ENCODE measurements at regions not wholly inside any gene's neighbourhood (a gene's known extent, or its start where the extent isn't known, plus 50 kb on each side); places are given as distances from the start of the nearest gene placed in this dataset.
"Not testable (repeated sequence)": the region's sequence is repeated elsewhere in the genome, so short reads cannot be mapped to it uniquely, and the experiment has no call there.

DNA sequence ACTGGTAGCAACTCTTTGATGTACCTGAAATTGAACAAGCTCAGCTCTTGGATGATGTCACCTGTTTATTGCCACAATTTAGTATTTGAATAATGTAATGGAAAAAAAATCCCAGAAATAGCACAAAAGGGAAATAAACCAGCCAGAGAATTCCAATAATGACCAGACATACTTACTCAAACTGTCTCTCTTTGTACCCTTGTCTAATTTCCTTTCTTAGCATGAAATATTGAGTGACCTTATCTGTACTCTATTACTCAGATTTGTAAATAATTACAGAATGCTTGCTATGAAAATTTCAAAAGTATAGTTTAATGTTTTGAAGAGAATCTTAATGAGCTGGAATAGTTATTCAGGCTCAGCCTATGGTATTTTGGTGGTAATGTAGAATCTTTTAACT lies 555.4 kb upstream of the SGO1 start:
- H3K36me3 ChIP-seq (ENCODE audit: control insufficient read depth, insufficient read depth, low read length) = no peaks in the 10 kb centered on the region

DNA sequence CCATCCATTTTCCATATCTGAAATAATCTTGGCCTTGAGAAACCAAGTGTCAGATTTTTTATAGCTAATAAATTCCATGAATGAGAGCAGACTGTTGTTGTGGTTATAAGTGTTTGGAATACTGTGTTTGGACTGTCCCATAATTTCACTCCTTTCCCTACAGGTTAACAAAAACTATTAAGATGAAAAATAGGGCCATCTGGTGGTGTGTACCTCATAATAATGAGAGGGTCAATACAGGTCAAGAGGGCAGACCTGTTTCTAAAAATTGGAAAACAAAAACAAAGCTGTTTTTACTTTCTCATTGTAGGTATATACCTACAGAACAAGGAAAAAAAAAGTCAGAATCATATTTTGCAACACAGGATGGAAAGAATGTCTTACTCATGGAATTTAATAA lies 553.8 kb upstream of the SGO1 start:
- DNase-seq (ENCODE audit: low read depth) = no peak
- TF ChIP-seq, protein P1, sequence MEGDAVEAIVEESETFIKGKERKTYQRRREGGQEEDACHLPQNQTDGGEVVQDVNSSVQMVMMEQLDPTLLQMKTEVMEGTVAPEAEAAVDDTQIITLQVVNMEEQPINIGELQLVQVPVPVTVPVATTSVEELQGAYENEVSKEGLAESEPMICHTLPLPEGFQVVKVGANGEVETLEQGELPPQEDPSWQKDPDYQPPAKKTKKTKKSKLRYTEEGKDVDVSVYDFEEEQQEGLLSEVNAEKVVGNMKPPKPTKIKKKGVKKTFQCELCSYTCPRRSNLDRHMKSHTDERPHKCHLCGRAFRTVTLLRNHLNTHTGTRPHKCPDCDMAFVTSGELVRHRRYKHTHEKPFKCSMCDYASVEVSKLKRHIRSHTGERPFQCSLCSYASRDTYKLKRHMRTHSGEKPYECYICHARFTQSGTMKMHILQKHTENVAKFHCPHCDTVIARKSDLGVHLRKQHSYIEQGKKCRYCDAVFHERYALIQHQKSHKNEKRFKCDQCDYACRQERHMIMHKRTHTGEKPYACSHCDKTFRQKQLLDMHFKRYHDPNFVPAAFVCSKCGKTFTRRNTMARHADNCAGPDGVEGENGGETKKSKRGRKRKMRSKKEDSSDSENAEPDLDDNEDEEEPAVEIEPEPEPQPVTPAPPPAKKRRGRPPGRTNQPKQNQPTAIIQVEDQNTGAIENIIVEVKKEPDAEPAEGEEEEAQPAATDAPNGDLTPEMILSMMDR (IDR thresholded peaks at IDR 0.05; ENCODE audit: insufficient read depth, low read length, poor library complexity, severe bottlenecking) = no peak
- H3K36me3 ChIP-seq (ENCODE audit: control insufficient read depth, insufficient read depth, low read length) = no peaks in the 10 kb centered on the region
- no peak overlapping the region for H3K4me3 ChIP-seq (ENCODE audit: low read depth, low read length)
- H3K27me3 ChIP-seq (ENCODE audit: control insufficient read depth, insufficient read depth, low read length) = no peaks in the 10 kb centered on the region

More for the DNA sequence above, 555.4 kb upstream of the SGO1 start:
- H3K27me3 ChIP-seq (ENCODE audit: control insufficient read depth, insufficient read depth, low read length) = no peaks in the 10 kb centered on the region
- no peak for DNase-seq (ENCODE audit: low read depth)
- H3K4me3 ChIP-seq (ENCODE audit: low read depth, low read length) = no peak overlapping the region
- TF ChIP-seq, protein P1 (IDR thresholded peaks at IDR 0.05; ENCODE audit: insufficient read depth, low read length, poor library complexity, severe bottlenecking) = no peak

DNA sequence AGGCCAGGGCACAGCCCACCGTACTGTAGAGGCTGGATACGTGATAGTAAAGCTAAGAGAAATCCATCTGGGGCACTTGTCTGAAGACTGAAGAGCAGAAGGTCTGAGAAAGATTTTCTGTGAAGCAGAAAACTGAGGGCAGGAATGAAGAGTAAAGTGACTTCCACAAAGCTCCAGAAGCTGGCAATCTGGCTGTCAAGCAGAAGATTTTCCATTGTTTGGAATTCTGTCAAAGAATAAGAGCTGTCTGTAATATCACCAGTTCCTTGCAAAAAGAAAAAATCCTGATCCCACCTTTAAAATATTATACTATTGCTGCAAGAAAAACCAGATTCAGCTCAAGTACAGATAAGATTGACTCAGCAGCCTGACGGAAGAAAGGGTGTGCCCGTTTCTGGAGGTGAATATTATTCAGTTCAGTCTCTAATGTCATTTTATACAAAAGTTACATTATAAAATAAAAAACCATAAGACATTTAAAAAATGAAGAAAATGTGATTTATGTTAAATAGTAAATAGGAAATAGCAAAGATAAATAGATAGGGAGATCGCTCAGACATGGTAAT lies 550.4 kb upstream of the SGO1 start:
- Histone ChIP-seq H3K27me3 (ENCODE audit: control insufficient read depth, insufficient read depth, low read length) (no peaks in the 10 kb centered on the region), H3K36me3 (ENCODE audit: control insufficient read depth, insufficient read depth, low read length) (no peaks in the 10 kb centered on the region), H3K4me3 (ENCODE audit: low read depth, low read length) (no peak overlapping the region)
- DNase-seq (ENCODE audit: low read depth) = no peak
- TF ChIP-seq, protein P1 (IDR thresholded peaks at IDR 0.05; ENCODE audit: insufficient read depth, low read length, poor library complexity, severe bottlenecking) = no peak

DNA sequence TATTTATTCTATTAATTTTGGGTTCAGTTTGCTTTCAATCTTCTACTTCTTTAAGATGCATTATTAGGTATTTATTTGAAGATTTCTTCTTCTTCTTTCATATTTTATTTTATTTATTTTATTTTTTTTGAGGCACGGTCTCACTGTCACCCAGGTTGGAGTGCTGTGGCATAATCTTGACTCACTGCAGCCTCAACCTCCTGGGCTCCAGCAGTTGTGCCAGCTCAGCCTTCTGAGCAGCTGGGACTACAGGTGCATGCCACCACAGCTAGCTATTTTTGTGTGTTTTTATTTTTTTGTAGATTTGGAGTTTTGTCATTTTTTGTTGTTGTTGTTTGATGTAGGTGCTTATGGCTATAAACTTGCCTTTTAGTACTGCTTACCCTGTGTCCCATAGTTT lies 543.2 kb upstream of the SGO1 start:
- TF ChIP-seq, protein P1 (IDR thresholded peaks at IDR 0.05; ENCODE audit: insufficient read depth, low read length, poor library complexity, severe bottlenecking) = no peak
- Histone ChIP-seq H3K4me3 (ENCODE audit: low read depth, low read length) (no peak overlapping the region), H3K36me3 (ENCODE audit: control insufficient read depth, insufficient read depth, low read length) (no peaks in the 10 kb centered on the region), H3K27me3 (ENCODE audit: control insufficient read depth, insufficient read depth, low read length) (no peaks in the 10 kb centered on the region)
- no peak for DNase-seq (ENCODE audit: low read depth)

DNA sequence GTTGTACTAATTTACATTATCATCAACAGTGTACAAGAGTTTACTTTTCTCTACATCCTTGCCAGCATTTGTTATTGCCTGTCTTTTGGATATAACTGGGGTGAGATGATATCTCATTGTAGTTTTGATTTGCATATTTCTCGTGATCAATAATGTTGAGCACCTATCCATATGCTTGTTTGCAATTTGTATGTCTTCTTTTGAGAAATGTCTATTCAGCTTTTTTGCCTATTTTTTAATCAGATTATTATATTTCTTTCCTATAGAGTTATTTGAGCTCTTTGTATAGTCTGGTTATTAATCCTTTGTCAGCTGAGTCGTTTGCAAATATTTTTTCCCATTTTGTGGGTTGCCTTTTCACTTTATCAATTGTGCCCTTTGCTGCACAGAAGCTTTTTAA lies 540.8 kb upstream of the SGO1 start:
- Histone ChIP-seq H3K36me3 (ENCODE audit: control insufficient read depth, insufficient read depth, low read length) (no peaks in the 10 kb centered on the region), H3K27me3 (ENCODE audit: control insufficient read depth, insufficient read depth, low read length) (no peaks in the 10 kb centered on the region), H3K4me3 (ENCODE audit: low read depth, low read length) (no peak overlapping the region)
- DNase-seq (ENCODE audit: low read depth) = no peak
- TF ChIP-seq, protein P1 (IDR thresholded peaks at IDR 0.05; ENCODE audit: insufficient read depth, low read length, poor library complexity, severe bottlenecking) = no peak

DNA sequence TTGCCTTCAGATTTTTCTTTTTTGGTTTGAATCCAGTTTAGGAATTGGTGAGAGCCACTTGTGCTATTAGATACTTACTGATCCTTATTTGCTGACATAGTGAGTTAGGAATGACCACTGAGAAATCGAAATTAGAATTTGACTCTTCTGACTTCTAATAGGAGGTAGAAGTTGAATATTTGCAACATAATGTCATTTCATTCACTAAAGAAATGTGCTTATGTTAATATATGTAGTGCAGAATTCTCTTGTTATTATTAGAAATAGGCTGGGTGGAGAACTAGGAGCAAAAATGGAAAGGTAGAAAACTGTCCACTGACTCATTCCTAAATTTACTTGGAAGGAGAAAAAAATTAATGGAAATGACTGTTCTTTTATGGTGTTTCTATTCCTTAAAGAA lies 538.2 kb upstream of the SGO1 start:
- no peaks in the 10 kb centered on the region for H3K36me3 ChIP-seq (ENCODE audit: control insufficient read depth, insufficient read depth, low read length)
- no peaks in the 10 kb centered on the region for H3K27me3 ChIP-seq (ENCODE audit: control insufficient read depth, insufficient read depth, low read length)
- no peak overlapping the region for H3K4me3 ChIP-seq (ENCODE audit: low read depth, low read length)
- no peak for DNase-seq (ENCODE audit: low read depth)
- TF ChIP-seq, protein P1 (IDR thresholded peaks at IDR 0.05; ENCODE audit: insufficient read depth, low read length, poor library complexity, severe bottlenecking) = no peak

DNA sequence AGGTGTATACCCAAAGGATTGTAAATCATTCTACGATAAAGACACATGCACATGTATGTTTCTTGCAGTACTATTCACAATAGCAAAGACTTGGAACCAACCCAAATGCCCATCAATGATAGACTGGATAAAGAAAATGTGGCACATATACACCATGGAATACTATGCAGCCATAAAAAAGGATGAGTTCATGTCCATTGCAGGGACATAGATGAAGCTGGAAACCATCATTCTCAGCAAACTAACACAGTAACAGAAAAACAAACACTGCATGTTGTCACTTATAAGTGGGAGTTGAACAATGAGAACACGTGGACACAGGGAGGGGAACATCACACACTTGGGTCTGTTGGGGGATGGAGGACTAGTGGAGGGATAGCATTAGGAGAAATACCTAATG lies 530.4 kb upstream of the SGO1 start:
- H3K36me3 ChIP-seq (ENCODE audit: control insufficient read depth, insufficient read depth, low read length); DNase-seq (ENCODE audit: low read depth); H3K4me3 ChIP-seq (ENCODE audit: low read depth, low read length); H3K27me3 ChIP-seq (ENCODE audit: control insufficient read depth, insufficient read depth, low read length): not testable (repeated sequence)
